IPS-15b (cell line): ENCODE measurements at regions not wholly inside any gene's neighbourhood (a gene's known extent, or its start where the extent isn't known, plus 50 kb on each side); places are given as distances from the start of the nearest gene placed in this dataset.

Experiments used
- H3K27me3 ChIP-seq: one replicate; pipeline ENCODE4 v1.6.1; 2013; ENCODE audit warnings: low read length; ENCODE audit not compliant: control insufficient read depth, insufficient read depth
- H3K36me3 ChIP-seq: one replicate; pipeline ENCODE4 v1.6.1; 2013; ENCODE audit warnings: low read length; ENCODE audit not compliant: control insufficient read depth, insufficient read depth
- H3K4me1 ChIP-seq: one replicate; pipeline ENCODE4 v1.6.1; 2013; ENCODE audit warnings: mild to moderate bottlenecking, low read length; ENCODE audit not compliant: control insufficient read depth, insufficient read depth
- H3K4me3 ChIP-seq: one replicate; pipeline ENCODE4 v1.5.1; 2013; ENCODE audit warnings: low read depth, low read length
- H3K9ac ChIP-seq: one replicate; pipeline ENCODE4 v1.6.1; 2013; ENCODE audit warnings: low read depth, mild to moderate bottlenecking, low read length
- H3K9me3 ChIP-seq: one replicate; pipeline ENCODE4 v1.6.1; 2013; ENCODE audit warnings: mild to moderate bottlenecking, low read length; ENCODE audit not compliant: control insufficient read depth, insufficient read depth

DNA sequence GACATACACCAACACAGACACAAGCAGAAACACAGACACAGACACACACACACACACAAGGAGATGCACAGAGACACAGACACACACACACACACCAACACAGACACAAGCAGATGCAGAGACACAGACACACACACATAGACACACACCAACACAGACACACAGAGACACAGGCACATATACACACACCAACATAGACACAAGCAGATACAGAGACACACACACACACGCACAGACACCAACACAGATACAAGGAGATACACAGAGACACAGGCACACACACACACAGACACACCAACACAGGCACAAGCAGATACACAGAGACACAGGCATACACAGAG, 347.2 kb upstream of the KLF6 start:
- no peaks in the 10 kb centered on the region for H3K9me3 ChIP-seq
- peaks cover 7% of the 10 kb centered on the region for H3K4me1 ChIP-seq
- H3K4me3 ChIP-seq, result no peak overlapping the region
- no peak overlapping the region for H3K9ac ChIP-seq
- H3K27me3 ChIP-seq, result no peaks in the 10 kb centered on the region
- no peaks in the 10 kb centered on the region for H3K36me3 ChIP-seq

GRCh38 chr10:4131407-4132215, 346.6 kb upstream of the KLF6 start:
- Histone ChIP-seq H3K4me1 (peaks cover 7% of the 10 kb centered on the region), H3K9me3 (no peaks in the 10 kb centered on the region), H3K9ac (no peak overlapping the region), H3K4me3 (no peak overlapping the region), H3K27me3 (no peaks in the 10 kb centered on the region), H3K36me3 (no peaks in the 10 kb centered on the region)

GRCh38 chr10:4130685-4131084, 345.7 kb upstream of the KLF6 start:
- no peaks in the 10 kb centered on the region for H3K36me3 ChIP-seq
- H3K4me1 ChIP-seq, result peaks cover 7% of the 10 kb centered on the region
- no peaks in the 10 kb centered on the region for H3K27me3 ChIP-seq
- H3K4me3 ChIP-seq, result no peak overlapping the region
- H3K9me3 ChIP-seq, result no peaks in the 10 kb centered on the region
- no peak overlapping the region for H3K9ac ChIP-seq

DNA sequence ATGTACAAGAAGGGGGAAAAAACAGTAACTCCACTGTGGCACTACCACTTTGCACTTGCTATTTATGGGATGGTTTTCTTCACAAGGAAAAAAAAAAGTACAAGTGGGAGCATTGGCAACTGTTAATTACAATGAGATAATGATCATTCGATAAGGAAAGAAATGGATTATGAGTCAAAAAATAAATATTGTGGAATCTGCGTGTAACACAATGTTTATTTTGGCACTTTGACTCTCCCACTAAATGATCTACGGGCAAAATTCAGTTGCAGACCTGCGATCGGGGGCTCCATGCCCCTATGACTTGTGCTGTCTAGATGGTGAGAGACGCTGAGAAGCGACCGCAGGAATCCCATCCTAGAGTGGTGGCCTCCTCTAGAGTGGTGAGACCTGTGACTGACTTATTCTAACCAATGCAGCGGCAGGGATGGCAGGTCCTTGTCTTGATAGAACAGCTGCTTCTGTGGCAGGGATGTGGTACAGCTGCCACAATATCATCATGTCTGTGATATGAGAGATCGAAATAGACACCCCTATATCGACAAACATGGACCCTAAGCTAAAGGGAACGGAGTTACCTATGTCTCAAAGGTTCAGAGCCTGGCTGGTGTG, 345.0 kb upstream of the KLF6 start:
- no peaks in the 10 kb centered on the region for H3K9me3 ChIP-seq
- peaks cover 7% of the 10 kb centered on the region for H3K4me1 ChIP-seq
- no peaks in the 10 kb centered on the region for H3K27me3 ChIP-seq
- no peak overlapping the region for H3K4me3 ChIP-seq
- no peak overlapping the region for H3K9ac ChIP-seq
- H3K36me3 ChIP-seq, result no peaks in the 10 kb centered on the region

- H3K4me1 ChIP-seq, result peaks cover 7% of the 10 kb centered on the region
- H3K4me3 ChIP-seq, result no peak overlapping the region
- no peak overlapping the region for H3K9ac ChIP-seq
- H3K36me3 ChIP-seq, result no peaks in the 10 kb centered on the region
- no peaks in the 10 kb centered on the region for H3K9me3 ChIP-seq
- no peaks in the 10 kb centered on the region for H3K27me3 ChIP-seq
Measured at GRCh38 chr10:4127518-4128315, 342.7 kb upstream of the KLF6 start.

DNA sequence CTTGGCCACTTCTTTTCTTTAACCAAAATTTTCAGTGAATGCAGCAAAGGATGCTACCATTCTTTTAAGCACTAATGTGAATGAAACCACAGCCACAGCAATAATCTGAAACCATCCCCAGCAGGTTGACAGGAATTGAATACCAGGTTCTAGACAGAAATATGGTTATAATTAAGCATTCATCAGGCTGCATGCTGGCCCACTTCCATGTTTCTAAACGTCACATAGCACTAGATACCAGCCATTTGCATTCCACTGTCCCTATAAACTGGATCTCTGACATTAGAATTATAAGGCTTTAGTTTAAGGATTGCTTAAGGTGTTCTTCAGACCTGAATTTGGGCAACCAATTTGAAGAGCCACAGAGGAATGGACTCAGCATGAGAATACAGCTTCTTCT, 340.8 kb upstream of the KLF6 start:
- no peak overlapping the region for H3K4me3 ChIP-seq
- H3K9me3 ChIP-seq, result no peaks in the 10 kb centered on the region
- no peaks in the 10 kb centered on the region for H3K36me3 ChIP-seq
- H3K4me1 ChIP-seq, result peaks cover 7% of the 10 kb centered on the region
- H3K27me3 ChIP-seq, result no peaks in the 10 kb centered on the region
- no peak overlapping the region for H3K9ac ChIP-seq

- Histone ChIP-seq H3K4me1 (no peaks in the 10 kb centered on the region), H3K9ac (no peak overlapping the region), H3K36me3 (no peaks in the 10 kb centered on the region), H3K4me3 (no peak overlapping the region), H3K9me3 (no peaks in the 10 kb centered on the region), H3K27me3 (no peaks in the 10 kb centered on the region)
Measured at GRCh38 chr10:4121502-4122380, 336.7 kb upstream of the KLF6 start.

DNA sequence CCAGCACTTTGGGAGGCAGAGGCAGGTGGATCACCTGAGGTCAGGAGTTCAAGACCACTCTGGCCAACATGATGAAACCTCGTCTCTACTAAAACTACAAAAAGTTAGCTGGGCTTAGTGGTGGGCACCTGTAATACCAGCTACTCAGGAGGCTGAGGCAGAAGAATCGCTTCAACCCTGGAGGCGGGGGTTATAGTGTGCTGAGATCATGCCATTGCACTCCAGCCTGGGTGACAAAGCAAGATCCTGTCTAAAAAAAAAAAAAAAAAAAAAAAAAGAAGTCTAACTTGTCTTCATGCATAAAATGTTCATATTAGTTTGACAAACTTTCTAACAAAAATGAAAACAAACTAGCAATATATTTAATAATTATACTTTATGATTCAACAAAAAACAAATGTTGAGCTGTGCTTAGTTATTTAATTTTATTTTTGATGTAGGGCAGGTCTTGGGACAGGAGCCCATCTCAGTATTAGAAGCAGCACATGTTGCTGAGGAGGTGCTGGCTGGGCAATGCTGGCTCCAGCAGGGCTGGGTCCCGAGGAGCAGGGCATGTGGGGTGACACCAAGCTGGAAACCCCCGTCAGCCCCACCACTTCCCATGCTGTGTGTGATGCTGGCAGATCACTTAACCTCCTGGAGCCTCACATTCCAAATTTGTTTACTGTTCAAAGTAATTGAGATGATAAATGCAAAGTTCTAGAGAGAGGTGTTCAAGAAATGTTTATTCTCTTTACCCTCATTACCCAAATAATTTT, 335.3 kb upstream of the KLF6 start:
- no peak overlapping the region for H3K9ac ChIP-seq
- H3K9me3 ChIP-seq, result no peaks in the 10 kb centered on the region
- no peaks in the 10 kb centered on the region for H3K4me1 ChIP-seq
- H3K36me3 ChIP-seq, result no peaks in the 10 kb centered on the region
- no peak overlapping the region for H3K4me3 ChIP-seq
- H3K27me3 ChIP-seq, result no peaks in the 10 kb centered on the region

DNA sequence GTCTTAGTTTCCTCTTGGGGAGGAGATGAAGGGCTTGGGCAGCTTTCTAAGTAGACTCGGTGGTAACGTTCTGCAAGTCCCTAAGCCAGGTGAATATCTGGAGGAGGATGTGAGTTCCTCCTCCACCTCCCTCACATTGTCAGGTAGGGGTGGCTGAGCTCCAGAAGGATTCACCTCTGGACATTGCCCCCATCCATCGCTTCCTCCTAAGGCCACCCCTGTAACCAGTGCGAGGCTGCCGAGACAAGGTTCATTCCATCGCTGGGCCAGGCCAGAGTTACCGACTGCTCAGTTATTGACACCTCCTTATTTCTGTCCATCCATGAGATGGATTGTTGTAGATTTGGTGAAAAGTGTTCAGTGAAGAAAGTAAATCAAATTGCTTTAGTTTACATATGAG, 334.1 kb upstream of the KLF6 start:
- Histone ChIP-seq H3K36me3 (no peaks in the 10 kb centered on the region), H3K4me1 (no peaks in the 10 kb centered on the region), H3K9me3 (no peaks in the 10 kb centered on the region), H3K4me3 (no peak overlapping the region), H3K9ac (no peak overlapping the region), H3K27me3 (no peaks in the 10 kb centered on the region)

GRCh38 chr10:4117604-4118003, 332.6 kb upstream of the KLF6 start:
- Histone ChIP-seq H3K27me3 (no peaks in the 10 kb centered on the region), H3K4me1 (no peaks in the 10 kb centered on the region), H3K9me3 (no peaks in the 10 kb centered on the region), H3K9ac (no peak overlapping the region), H3K36me3 (no peaks in the 10 kb centered on the region), H3K4me3 (no peak overlapping the region)

DNA sequence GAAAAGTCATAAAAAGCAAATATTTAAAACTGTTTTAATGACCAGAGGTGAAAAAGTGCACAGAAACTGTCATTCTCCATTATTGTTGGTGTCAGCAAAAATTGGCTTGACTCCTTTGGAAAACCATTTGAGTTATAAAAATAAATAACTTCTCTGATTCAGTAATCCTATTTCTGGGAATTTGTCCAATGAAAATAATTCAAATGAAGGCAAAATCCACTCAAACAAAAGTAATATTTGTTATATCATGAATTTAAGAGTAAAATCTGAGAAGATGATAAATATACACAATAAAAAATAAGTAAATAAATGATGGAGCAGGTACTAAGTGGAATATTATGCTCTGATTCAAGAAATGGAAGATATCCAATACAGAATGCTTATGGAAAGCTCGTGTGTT, 326.6 kb upstream of the KLF6 start:
- Histone ChIP-seq H3K9ac (no peak overlapping the region), H3K36me3 (no peaks in the 10 kb centered on the region)

More for the DNA sequence above, 326.6 kb upstream of the KLF6 start:
- Histone ChIP-seq H3K4me3 (no peak overlapping the region), H3K9me3 (no peaks in the 10 kb centered on the region), H3K27me3 (no peaks in the 10 kb centered on the region), H3K4me1 (no peaks in the 10 kb centered on the region)
